HG03103 (cell line): ENCODE measurements at regions not wholly inside any gene's neighbourhood (a gene's known extent, or its start where the extent isn't known, plus 50 kb on each side); places are given as distances from the start of the nearest gene placed in this dataset.
"Not testable (repeated sequence)": the region's sequence is repeated elsewhere in the genome, so short reads cannot be mapped to it uniquely, and the experiment has no call there.

Source experiments
- ATAC-seq: cut with Tn5 transposase; IDR thresholded peaks from one replicate; pipeline ENCODE4 v1.9.1; 2021; ENCODE audit warnings: low read depth; ENCODE audit not compliant: unreplicated experiment

DNA sequence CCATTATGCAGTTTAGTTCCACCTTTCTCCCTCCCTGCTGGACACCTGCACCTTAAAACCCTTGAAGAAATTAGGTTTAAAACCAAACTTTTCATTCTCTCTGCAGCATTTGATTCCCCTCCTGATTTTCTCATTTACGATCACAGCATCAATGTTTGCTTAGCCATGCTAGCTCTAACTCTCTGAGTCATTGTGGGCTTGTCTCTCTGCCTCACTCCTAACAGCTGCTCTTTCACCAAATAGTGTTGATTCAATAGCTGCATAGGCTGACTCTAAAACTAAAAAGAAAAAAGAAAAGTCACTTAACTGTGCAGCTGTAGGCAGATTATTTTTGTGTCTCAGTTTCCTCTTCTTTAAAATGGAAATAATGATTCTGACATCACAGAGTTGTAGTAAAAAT, 1124.9 kb downstream of the DIAPH3 start:
- ATAC-seq: no peak

DNA sequence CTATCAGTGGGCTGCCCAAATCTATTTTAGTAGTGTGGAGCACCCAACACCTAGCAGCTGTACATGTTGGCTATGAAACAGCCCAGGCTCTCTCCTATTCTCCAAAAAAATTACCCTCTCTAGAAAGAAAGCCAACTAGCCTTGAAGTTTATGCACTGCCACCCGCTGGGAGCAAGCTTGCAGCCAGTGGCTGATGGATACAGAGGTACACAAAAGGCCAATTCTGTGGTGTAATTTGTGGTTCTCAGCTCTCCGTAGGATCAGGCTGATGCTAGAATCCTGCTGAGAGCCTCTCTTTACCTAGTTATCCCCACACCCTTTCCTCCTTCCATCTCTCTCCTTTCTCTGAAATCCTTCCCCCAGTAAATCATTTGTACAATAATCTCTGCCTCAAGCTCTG, 1120.7 kb downstream of the DIAPH3 start:
- no peak for ATAC-seq

GRCh38 chr13:59047546-59047945, 1116.2 kb downstream of the DIAPH3 start:
- no peak for ATAC-seq

GRCh38 chr13:59061621-59062020, 1102.1 kb downstream of the DIAPH3 start:
- ATAC-seq: no peak

GRCh38 chr13:59064042-59064441, 1099.7 kb downstream of the DIAPH3 start:
- ATAC-seq: no peak

GRCh38 chr13:59076386-59076785, 1087.3 kb downstream of the DIAPH3 start:
- not testable (repeated sequence) for ATAC-seq

- no peak for ATAC-seq
Observed at GRCh38 chr13:59086147-59086546, 1077.6 kb downstream of the DIAPH3 start.

DNA sequence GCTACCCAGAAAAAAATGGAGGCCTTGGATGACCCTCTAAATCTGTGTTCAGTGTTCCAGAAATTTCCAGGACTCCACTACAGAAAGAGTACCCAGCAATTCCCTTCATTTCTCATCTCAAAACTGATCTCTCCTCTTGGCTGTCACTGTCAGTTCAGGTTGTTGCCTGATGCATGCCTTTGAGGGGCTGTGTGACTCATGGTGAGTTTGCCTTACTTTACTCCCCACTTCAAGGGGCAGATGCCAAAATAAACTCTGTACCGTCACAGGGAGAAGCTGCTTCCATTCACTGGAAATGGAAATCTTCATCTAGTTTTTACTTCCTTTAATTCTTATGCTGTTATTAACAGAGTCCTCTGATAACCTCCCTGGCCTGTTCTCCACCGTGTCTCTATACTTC, 1075.0 kb downstream of the DIAPH3 start:
- ATAC-seq: no peak

GRCh38 chr13:59094181-59094580, 1069.5 kb downstream of the DIAPH3 start:
- no peak for ATAC-seq

GRCh38 chr13:59099182-59099974, 1064.3 kb downstream of the DIAPH3 start:
- ATAC-seq: no peak

DNA sequence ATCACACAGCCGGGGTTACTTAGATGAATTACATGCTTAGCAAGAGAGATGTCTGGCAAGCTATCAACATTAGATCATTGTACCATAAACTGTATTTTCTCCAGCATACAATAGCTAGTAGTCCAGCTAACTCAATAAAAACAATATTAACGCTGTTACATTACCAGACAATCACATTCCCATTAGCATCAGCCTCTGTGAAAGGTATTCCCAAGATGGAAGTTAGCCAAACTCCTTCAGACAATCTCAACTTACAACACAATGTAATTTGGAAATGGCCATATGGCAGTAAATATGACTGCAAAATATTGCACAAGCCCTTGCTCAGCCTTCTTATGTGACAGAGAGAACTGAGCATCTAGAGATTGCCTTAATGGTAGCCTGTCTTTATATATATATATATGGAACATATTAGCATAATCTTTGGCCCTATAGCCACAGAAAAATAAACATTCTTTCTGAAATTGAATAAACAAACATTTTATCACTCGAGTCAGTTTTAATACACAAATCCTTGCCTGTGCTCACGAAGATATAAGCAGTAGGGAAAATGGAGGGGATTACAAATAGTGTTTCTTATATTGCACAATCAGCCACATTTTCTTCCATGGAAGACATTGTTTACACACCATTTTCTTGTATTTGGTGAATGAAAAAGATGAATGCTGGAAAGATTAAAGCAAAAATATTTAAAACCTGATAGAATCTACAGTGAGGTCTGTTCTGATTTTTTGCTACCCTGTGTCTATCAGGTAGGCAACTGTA, 1060.5 kb downstream of the DIAPH3 start:
- no peak for ATAC-seq

DNA sequence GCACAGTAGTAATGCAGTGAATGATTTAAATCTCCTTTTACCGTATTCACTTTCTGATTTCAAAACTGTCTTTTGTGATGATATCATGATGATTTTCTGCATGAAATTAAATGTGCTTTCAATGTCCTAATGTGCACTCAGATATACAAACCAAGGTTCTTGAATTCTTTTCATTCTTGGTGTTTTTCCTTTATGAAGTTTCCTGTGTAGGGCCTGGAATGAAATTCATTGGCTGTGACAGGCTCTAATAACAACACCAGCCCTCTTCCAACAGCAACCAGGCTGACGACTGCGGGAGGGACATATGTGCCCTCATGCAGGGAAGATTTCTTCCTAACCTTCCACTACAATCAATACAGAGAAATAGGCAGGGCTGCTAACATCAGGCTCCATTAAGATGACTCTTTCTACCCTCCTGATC, 1052.0 kb downstream of the DIAPH3 start:
- ATAC-seq: no peak

GRCh38 chr13:59112221-59112718, 1051.5 kb downstream of the DIAPH3 start:
- no peak for ATAC-seq

DNA sequence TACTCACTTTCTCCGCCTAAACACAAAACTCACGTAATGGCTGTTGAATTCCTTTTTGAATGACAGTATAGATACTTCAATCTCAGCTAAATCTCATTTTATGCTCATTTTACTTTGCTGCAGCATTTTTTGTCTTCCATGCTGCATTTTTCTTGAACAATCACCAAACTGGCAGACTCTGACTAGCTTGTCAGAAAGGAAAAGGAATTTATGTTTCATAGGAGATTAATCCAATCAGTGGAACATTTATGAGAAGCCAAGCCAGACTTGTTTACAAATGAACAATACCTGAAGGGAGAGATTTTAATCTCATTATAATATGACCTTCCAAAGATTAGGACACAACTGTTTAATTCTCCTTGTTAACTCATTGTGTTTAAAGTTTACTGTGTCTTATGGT, 1044.3 kb downstream of the DIAPH3 start:
- no peak for ATAC-seq

DNA sequence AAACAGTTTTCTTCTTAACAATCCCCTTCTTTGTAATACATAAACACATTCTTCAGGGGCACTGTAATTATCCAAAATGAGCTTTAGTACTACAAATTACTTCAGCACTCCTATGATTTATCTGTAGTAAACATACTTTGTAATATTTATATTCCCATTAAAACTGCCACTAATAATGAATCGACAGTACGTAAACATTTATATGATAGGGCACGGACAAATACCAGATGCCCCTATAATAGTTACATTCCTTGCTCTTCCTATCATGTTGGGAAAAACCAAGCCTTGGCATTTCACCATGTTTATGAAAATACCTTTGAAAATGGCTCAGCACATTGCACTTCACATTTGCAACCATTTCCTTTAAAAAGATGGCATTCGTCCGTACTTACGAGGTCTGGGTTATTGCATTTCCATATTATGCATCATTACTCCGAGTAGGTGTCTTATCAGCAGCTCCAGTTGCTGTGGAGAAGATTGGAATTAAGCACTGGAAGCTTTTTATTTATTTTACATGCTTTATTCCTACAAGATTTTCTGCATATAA, 1043.4 kb downstream of the DIAPH3 start:
- no peak for ATAC-seq

DNA sequence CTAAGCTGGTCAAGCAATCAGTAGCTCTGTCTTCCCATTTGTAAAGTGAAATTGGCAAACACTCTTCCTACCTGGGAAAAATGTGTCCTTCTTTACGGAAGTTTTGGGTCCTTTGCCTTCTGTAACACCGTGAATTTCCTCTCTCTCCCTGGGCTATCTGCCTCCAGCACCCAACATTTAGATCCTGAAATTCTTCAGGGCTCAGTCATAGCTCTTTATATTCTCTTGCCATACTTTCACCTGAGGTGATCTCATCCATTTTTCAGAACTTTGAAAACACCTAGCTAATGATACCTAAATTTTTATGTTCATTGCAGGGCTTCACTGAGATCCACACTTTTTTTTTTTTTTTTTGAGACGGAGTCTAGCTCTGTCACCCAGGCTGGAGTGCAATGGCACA, 1042.2 kb downstream of the DIAPH3 start:
- ATAC-seq: no peak

GRCh38 chr13:59126474-59126873, 1037.3 kb downstream of the DIAPH3 start:
- ATAC-seq: no peak

DNA sequence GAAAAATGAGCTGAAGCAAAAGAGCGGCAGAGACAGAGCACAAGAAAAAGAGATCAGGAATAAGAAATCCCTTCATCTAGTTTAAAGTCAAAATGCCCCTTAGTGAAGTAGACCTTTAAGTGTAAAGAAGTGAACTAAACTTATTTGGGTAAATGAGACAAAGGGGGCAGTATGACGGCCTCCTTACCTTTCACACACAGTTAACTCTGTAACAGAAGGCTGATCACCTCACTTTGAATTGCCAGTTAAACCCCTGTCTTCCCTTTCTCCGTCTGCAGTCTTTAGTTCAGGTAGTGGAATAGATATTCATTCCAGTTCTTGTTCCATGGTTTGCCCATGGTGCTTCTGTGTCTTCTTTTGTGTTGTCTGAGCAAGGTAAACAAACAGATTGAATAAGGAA, 1029.8 kb downstream of the DIAPH3 start:
- ATAC-seq: no peak

DNA sequence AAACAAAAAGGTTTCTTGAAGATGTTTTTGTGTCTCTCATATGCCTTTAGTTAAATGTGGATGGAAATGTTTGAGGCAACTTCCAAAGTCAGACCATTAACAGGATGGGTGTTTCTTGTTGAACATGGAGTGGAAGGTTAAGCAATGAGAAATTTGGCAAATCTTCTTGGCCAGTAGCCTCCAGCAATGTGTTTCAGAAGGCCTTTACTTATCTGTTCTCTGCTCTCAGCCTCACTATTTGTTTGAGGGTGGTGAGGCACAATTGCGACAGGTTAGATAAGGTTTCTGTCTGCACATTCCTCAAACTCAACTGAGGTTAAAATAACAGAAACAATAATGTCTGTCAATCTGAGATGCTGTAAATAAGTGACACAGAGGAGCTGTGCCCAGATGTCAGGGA, 1019.0 kb downstream of the DIAPH3 start:
- no peak for ATAC-seq

DNA sequence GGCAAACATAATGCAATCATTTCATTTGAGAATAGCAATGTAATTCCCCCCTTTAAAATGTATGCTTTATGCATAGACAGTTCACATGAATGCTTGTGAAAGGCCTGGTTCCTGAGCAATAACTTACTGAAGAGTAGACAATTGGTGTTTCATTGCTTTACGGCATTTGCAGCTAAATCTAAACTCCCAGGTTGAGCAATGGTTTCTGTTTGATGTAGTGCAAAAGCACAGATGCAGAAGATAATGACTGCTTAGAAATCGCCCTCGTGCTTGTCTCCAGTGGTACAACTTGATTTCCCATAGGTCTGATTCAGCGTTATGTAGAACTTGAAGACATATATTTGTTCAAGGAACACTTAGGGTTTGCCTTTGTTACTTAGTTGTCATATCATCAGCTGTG, 1018.3 kb downstream of the DIAPH3 start:
- no peak for ATAC-seq

GRCh38 chr13:59157181-59157580, 1006.5 kb downstream of the DIAPH3 start:
- ATAC-seq: no peak
